GM11168 (cell line): ENCODE measurements at regions not wholly inside any gene's neighbourhood (a gene's known extent, or its start where the extent isn't known, plus 50 kb on each side); places are given as distances from the start of the nearest gene placed in this dataset.

ENCODE experiments used
- in situ Hi-C: fragments of 300-500 bp; cut with MboI; formaldehyde crosslinking; loops from one replicate; pipeline ENCODE4 v1.12.0; 2022; ENCODE audit warnings: low sequenced_read_pairs; ENCODE audit not compliant: unreplicated experiment

DNA sequence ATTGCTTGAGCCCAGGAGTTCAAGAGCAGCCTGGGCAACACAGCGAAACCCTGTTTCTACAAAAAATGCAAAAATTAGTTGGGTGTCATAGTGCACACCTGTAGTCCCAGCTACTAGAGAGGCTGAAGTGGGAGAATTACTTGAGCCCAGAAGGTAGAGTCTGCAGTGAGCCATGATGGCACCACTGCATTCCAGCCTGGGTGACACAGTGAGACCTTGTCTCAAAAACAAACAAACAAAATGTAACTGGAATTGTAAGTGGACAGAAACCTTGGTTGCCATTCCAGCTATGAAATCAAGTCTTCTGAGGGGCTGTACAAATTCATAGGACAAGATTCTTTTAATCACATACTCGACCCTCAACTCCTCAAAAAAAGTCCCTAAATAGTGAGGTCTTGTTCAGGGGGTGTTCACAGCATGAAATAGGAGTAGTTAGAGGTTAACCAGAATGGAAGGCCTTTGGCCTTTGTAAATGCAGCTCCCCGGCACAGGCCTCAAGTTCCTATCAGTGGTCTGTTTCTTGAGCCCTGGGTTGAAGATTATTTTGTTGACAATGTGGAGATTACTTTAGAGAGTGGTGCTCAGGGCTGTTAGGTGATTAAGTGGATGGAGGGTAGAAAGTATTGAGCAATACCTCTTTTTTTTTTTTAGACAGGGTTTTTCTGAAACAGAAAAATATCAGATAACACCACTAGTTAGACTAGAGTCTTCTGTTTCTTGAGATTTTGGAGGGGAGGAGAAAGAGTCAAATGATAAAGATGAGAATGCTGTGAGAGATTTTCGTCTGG is 138.7 kb upstream of the ZNF648 start:
- in situ Hi-C loops: no loop called here

DNA sequence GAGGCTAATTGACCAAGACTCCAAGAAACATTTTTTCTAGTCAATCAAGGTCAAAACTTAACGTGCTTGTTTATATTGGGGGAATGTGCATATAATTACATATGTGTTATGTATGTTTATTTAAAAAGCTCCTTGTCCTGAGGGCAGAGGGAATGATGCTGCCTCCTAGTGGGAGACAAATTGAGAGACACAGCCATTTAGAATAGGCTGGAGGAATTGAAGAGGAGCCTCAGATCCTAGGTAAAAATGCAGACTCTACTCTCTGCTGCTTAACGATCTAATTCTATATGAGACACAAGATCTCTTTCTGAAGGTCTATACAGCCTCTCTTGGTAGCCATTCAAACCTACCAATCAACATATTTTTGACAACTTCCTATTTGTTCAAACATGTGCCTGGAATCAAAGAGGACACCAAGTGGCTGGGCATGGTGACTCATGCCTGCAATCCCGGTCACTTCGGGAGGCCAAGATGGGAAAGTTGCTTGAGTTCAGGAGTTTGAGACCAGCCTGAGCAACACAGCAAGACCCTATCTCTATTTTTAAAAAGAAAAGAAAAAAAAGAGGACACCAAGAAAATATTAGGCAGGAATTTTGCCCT is 136.6 kb upstream of the ZNF648 start:
- in situ Hi-C loops: no loop called here

DNA sequence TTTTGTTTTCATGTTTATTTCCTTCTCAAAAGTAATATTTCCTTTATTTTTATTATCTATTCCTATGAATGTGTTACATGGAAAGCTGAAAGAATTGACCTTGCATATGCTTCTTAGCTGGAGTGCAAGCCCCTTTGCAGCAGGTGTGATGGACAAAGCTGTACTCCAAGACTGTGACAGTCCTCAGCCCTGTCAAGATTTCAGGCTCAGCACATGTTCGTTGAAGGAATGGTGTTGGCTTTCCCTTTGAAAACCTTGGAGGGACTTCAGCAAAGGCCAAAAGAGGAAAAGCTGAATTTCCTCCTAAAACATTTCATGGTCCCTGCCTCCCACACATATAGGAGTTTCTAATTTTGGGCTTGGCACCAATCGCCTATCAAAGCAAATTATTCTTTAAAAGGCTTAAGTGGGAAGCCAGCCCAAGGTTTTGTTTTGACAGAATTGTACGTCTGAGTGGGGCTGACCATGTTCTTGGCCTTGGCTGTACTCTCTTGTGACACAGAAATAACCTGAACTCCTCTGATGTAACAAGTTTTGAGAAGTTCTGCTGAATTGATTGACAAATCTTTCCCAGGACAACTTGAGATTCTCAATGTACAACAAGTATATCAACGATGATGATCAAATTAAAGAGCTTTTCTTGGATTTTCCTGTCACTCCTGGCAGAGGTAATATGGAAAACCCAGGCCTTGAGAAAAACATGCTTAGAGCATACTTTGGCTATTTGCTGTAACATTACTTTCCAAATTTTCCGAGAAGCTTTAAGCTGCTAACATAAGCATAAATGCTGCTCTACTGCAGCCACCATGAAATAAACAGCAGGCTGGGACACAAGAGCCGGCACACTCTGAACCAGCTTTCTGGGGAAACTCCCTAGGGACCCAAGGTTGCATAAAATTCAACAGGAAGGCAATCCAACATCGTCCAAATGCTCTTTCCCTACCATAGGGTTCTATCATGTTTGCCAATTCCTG is 135.7 kb upstream of the ZNF648 start:
- in situ Hi-C loops: no loop called here

DNA sequence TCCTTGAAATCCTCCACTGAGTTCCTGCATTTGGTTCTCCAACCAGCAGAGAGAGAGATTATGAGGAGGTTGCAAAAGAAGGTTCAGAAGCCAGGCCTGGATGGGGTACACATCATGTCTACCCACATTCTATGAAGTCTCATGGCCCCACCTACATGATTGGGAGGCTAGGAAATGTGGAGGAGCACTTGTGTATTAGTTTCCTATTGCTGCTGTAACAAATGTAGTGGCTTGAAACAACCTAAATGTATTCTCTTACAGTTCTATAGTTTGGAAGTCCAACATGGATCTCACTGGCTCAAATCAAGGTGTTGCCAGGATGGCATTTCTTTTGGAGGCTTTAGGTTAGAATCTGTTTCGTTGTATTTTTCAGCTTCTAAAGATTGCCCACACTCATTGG is 134.2 kb upstream of the ZNF648 start:
- in situ Hi-C loops: no loop called here

DNA sequence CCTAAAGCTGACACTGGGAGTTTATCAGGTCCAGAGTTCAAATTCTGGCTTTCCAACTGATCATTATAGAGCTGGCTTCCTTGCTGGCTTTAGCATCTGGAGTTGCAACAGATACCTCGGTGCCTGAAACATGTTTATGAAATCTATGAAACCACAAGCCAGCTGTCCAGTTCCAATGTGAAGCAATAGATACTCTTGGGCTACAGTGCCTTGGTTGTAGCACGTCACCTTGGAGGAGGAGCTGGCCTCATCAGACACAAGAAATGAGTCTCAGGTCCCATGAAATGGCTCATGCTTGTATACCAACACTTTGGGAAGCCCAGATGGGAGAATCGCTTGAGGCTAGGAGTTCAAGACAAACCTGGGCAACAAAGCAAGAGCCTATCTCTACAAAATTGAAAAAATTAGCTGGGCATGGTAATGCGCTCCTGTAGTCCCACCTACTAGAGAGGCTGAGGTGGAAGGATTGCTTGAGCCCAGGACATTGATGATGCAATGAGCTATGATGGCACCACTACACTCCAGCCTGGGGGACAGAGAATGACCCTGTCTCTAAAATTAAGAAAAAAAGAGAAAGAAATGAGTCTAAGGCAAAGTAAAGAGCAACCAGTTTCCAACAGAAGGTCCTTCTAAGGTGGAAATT is 132.5 kb upstream of the ZNF648 start:
- in situ Hi-C loops: no loop called here

DNA sequence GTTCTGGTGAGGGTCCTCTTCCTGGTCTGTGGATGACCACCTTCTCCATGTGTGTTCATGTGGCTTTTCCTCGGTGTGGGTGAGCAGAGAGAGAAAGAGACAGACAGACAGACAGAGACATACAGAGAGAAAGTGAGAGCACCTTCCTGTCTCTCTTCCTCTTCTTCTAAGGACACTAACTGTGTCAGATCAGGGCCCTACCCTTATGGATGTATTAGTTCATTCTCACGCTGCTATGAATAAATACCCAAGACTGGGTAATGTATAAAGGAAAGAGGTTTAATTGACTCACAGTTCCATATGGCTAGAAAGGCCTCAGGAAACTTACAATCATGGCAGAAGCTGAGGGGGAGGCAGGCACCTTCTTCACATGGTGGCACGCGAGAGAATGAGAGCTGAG is 131.5 kb upstream of the ZNF648 start:
- in situ Hi-C loops: no loop called here

DNA sequence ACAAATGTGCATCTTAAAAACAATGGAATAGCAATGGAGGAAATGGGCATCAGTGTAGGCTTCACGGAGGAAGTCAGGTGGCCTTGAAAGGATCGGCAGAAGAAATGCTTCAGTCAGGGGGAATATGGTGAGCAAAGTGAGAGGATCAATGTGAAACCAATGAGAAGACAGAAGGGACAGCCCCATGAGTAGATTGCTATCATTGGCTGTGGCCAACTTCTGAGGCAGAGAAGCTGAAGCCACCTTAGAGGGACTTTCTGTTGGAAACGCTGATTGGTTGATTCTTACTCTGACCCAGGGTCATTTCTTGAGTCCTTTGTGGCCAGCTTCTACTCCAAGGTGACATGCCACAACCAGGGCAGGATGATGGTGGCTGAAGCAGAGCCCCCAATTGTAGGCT is 130.7 kb upstream of the ZNF648 start:
- in situ Hi-C loops: no loop called here

DNA sequence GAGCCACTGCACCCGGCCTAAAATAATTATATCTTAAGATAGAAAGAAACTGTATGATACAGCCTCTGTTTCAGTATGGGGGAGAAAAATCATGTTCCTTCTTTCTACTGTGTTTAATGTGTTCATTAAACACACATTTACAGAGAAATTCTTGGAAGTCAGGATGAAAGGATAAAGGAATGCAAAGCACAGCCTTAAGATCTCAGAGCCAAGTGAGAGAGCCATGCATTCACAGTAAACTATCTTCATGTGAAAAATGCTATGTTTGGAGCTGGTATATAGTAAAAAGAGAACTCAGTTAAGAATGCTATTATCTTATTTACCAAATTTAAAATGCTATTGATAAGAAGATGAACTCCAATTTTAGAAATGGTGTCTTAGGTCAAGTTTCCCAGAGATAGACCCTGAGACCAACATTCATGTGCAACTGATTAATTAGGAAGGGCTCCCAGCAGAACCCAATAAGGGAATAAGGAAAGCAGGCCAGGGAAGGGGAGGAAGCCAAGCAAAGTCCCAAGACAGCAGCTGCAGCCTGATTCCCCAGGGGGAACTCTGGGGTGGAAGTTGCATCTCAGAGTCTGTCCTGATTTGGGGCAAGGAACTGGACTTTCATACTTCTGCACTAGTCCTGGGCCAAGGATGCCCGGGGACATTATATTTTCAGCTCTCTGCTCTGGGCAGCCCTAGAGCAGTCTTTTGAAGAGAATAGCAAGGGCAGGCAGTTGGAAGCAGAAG is 130.0 kb upstream of the ZNF648 start:
- in situ Hi-C loops: no loop called here

DNA sequence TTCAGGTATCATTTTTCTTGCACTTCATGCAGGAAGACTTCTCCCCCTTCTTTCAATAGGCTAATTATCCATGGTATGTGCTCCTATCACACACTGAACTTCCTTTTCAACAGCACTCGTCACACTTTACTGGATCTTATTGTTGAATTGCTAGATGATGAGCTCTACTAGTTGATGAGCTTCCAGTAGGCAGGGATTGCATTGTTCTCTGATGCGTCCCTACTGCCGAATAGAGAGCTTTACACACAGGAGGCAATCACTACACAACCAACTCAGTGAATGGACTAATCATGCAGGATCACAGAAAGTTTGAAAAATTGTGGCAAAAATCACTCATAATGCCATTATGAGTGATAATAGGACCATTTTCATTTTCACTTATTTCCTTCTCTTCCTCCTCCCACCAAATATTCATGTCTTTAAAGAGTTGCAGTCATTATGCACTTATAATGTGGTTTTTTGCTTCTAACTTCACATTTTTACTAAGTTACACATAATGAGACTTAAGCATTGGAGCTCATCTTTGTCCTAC is 128.1 kb upstream of the ZNF648 start:
- in situ Hi-C loops: no loop called here

DNA sequence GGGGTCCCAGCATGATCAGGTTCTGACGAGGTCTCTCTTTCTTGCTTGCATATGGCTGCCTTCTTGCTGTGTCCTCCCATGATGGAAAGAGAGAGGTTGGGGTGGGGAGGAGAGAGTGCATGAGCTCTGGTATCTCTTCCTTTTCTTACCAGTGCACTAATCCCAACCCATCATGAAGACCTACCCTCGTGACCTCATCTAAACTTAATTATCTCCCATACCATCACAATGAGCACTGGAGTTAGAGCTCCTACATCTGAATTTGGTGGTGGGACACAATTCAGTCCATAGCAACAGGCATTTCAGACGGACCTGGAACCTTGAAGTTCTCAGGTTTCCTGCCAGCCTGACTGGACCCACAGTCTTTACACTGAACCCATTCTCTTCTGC is 125.2 kb upstream of the ZNF648 start:
- in situ Hi-C loops: no loop called here

DNA sequence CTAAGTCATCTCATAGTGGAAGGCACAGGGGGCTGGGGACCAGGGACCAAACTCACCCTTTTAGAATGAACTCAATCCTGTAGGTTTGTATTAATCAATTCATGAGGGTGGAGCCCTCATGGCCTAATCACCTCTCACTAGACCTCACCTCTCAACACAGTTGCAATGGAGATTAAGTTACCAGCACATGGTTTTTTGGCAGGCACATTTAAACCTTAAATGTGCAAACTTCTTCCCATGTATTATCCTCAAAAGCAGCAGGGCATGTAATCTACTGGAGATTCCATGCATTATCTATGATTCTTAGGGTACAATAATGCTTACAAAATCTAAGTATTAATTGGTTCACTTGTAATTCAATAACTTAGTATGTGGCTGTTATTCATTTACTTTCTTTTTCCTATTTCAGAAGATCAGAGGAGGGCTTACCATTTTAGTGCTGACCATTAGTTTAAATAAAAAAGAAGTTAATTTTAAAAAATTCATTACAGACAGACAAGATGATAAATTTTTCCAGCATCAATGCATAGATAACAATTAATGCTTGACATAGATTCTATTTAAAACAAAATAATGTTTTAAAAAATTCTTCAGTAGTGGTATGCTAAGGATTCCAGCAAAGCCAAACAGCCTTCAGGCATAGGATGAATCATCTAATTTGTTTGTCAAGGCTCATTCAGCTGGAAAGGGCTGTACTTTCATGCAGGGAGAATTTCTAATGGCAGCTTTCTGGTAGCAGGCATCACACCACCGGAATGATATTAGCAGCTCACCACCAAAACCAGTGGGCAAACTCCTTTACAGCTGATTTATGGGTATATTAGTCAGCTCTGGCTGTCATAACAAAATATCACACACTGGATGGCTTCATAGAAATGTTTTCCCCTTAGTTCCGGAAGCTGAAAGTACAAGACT is 124.6 kb upstream of the ZNF648 start:
- in situ Hi-C loops: no loop called here

DNA sequence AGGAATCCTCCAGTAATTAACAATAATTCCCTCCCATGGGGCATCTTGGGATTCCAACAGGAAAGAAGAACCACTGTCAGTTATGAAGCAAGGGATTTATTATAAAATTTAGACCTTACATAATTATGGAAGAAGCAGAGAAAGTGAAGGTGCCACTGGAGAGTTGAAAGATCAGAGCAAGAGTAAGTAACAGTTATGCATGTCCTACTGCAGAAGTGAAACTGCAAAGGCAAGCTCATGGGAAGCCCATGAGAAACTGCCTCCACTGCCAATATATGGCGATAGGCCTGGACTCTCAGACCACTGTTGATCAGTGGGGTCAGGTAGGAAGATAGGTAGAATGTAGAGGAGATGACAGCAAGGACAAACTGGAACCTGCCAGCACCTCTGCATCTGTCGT is 123.6 kb upstream of the ZNF648 start:
- in situ Hi-C loops: no loop called here

DNA sequence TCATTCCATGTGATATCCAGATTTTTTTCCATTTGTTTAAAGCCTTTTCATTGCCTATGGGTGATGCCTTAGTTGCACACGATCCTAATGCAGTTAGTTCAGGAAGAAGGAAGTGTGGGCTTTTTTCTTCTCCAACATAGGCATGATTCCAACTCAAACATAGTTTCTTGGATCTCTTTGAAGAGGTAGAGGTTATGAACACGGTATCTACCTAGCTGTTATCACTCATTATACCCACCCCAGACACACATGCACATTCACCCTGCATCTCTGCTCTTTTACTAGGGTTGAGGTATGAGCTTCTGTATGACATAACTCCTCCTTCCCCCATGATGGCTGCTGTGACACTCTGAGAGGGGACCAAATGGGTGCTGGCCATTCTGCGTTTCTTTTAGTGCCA is 122.1 kb upstream of the ZNF648 start:
- in situ Hi-C loops: no loop called here

DNA sequence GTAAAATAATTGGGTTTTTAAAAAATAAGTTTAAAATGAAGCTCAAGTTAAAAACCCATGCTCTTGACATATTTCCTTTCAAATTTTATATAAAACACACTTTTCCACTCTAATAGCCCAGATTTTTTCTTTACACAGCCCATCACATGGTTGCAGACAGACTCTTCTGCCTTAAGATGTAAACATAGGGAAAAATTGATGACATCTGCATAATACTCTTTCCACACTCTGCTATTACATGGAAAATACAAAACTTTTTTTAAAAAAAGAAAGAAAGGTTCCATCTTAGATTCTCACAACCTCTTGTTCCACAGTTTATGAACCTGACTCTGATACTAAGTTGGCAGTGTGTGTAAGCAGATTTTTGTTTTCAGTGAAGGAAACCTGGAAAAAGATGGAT is 120.8 kb upstream of the ZNF648 start:
- in situ Hi-C loops: no loop called here

DNA sequence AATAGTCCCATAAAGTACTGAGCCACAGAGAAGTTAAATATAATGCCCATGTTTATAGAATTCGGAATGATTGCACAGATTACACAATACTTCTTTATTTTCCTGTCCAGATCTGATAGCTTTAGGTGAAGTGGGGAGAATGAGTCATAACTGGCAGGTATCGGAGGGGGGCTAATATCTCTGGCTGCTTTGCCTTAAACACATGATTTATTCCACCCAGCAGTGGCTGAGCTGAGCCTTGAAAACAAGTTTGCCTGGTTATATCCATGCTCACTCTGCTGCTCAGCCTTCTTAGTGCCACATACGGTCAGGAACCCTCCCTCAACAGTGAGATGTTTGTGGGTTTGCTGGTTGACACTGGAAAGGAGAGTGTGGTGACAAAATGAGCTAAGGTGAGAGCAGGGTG is 119.7 kb upstream of the ZNF648 start:
- in situ Hi-C loops: no loop called here

DNA sequence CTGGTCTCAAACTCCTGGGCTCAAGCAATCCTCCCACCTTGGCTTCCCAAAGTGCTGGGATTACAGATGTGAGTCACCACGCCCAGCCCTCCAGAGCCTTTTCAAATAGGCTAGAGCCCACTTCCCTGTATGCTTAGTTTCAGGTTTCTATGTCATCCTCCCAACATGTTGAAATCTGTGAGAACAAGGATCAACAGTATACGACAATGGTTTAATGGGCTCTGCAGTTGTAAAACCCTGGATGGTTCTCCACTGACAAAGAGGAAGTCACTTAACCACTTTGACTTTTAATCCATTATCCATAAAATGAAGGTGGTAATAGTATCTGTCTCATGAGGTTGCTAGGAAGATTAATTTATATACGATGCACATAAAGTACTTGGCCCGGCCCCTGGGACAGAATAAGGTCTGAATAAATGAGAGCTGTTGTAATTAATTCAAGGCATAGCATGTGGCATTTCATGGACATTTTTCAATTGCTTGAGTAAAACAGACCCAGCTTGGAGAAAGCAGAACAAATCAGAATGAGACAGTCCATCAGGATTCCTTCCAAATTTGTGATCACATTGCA is 113.9 kb upstream of the ZNF648 start:
- in situ Hi-C loops: no loop called here

DNA sequence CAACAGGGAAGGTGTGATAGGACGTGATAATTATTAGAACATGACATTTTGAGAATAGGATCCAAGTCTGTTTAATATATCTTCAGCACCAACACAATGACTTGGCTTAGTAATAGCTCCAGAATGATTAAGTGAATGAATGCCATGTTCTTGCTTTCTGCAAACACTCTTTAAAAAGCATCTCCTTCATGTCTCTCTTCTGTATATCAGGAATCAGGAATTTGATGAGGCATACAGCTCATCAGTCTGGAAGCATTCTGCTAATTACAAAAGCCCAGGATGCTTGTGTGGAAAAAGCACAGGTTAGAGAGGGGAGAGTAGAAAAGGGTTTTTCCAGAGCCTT is 113.0 kb upstream of the ZNF648 start:
- in situ Hi-C loops: no loop called here

DNA sequence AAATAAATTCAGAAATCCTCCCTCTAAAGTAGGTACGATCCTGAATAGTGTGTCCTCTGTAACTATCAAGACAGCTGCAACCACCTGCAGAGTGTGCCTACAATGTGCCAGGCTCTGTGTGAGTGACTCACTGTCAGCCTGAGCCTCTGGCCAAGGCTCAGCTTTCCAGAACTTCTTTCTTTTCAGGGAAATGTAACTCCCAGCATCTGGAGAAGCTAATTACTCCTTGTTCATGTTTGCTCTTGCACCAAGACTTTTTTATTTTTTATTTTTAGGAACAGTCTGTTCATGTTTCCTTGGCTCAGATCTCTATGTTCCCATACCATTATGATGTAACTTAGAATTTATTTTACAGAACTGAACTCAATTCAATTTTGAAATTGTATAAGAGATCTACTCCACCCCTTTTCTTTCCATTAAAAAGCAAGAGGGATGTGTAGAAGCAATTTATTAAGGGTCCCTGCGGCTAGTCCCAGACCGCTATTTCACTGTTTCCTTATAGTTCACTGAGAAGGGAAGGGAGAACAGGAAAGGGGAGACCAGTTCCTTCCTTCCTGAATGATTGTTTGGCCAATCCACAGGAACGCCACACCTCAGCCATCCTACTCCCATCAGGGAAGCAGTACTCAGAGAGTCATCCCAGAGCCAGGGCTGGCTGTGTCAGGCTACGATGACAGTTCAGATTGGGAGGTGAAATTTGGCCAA is 112.4 kb upstream of the ZNF648 start:
- in situ Hi-C loops: no loop called here
